NT2/D1 (cell line): ENCODE measurements at regions not wholly inside any gene's neighbourhood (a gene's known extent, or its start where the extent isn't known, plus 50 kb on each side); places are given as distances from the start of the nearest gene placed in this dataset.

Experiments used
- SUZ12 ChIP-seq: IDR thresholded peaks from 2 replicates; pipeline ENCODE4 v1.6.1; 2011; ENCODE audit not compliant: insufficient read length, insufficient read depth; ENCODE audit errors: extremely low read depth
- YY1 ChIP-seq: IDR thresholded peaks from 2 replicates; pipeline ENCODE4 v1.6.1; 2011; ENCODE audit not compliant: insufficient read length, insufficient read depth
- ZNF274 ChIP-seq: IDR thresholded peaks from 2 replicates; pipeline ENCODE4 v1.6.1; 2011; ENCODE audit warnings: mild to moderate bottlenecking, low read depth, low read length

DNA sequence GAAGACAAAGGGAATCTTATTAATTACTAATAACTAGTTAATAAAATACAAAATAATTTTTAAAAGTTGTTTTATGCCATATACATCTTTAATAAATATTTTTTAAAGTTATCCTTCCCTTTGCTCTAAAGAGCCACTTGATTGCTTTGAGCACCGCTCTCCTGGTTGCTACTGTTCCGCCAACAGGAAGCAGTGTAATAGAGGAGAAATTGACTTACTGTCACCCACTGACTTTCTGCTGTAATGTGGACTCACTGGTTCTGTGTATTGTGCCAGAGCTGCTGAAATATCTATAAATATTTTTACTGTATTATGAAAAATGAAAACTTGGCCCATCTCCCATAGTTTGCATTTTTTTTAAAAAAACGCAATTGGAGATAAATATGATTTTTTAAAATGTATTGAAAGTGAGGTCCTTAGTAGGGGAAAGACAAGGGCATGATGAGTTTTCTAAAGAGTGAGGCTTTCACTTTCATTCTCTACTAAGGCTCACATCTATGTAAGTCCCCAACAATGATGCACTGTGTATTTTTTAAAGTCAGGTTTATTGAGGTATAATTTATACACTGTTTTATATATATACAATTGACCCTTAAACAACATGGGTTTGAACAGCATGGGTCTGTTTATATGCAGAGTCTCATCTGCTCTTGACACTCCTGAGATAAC lies 100.5 kb downstream of the NPY start:
- no peak for TF ChIP-seq ZNF274
- TF ChIP-seq YY1: no peak
- no peak for TF ChIP-seq SUZ12
